AG09319 (cell line): ENCODE measurements at regions not wholly inside any gene's neighbourhood (a gene's known extent, or its start where the extent isn't known, plus 50 kb on each side); places are given as distances from the start of the nearest gene placed in this dataset.

Experiments
- DNase-seq: peaks from one replicate; pipeline ENCODE4 v3.0.0-alpha.2; 2010; ENCODE audit warnings: low read depth; ENCODE audit errors: extremely low read depth
- TF ChIP-seq, protein P1 (sequence below): IDR thresholded peaks from 2 replicates; pipeline ENCODE4 v1.5.1; 2011; ENCODE audit warnings: low read depth, mild to moderate bottlenecking, inconsistent platforms, low read length, moderate library complexity

- DNase-seq: no peak
- TF ChIP-seq, protein P1, sequence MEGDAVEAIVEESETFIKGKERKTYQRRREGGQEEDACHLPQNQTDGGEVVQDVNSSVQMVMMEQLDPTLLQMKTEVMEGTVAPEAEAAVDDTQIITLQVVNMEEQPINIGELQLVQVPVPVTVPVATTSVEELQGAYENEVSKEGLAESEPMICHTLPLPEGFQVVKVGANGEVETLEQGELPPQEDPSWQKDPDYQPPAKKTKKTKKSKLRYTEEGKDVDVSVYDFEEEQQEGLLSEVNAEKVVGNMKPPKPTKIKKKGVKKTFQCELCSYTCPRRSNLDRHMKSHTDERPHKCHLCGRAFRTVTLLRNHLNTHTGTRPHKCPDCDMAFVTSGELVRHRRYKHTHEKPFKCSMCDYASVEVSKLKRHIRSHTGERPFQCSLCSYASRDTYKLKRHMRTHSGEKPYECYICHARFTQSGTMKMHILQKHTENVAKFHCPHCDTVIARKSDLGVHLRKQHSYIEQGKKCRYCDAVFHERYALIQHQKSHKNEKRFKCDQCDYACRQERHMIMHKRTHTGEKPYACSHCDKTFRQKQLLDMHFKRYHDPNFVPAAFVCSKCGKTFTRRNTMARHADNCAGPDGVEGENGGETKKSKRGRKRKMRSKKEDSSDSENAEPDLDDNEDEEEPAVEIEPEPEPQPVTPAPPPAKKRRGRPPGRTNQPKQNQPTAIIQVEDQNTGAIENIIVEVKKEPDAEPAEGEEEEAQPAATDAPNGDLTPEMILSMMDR: no peak
Measured at GRCh38 chr6:125489579-125490285, 188.0 kb upstream of the HDDC2 start.

DNA sequence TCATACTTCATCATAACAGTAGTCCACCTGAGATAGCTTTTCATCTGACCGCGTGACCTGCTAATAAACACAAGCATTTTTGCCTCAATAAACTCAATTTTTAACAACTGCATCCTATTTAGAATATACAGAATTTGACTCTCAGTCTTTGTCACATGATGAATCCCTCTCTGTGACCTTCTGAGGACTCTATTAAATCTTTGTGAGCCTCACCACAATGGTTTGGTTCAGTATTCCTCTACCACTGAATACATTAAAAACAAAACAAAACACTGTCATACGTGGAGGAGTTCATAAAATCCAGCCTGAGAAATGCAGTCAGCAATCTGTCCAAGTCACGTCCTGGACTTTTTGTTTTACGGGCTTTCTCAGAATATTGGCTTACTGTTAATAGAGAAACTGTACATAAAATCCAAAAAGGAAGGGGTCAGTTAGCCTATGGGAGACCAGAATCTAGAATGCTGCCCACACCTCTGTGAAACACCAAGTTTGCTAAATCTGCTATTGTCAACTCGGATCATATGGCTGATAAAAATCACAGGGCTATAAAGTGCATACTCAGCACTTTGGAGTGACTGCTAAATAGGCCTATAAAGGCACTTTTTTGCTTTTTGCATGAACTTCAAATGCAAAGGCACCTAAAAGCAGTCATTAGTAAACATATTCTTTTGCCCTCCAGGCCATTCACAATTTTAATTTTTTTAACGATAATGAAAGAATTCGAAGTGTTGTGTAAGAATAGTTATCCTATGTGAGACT, 190.3 kb upstream of the HDDC2 start:
- no peak for DNase-seq
- TF ChIP-seq, protein P1: no peak

DNA sequence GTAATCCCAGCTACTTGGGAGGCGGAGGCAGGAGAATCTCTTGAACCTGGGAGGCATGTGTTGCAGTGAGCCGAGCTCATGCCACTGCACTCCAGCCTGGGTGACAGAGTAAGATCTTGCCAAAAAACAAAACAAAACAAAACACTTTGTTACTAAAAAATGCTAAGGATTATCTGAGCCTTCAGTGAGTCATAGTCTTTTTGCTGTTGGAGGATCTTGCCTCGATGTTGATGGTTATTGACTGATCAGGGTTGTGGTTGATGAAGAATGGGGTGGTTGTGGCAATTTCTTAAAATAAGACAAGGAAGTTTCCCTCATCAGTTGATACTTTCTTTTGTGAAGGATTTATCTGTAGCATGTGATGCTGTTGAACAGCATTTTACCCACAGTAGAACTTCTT, 196.8 kb upstream of the HDDC2 start:
- TF ChIP-seq, protein P1: no peak
- no peak for DNase-seq

DNA sequence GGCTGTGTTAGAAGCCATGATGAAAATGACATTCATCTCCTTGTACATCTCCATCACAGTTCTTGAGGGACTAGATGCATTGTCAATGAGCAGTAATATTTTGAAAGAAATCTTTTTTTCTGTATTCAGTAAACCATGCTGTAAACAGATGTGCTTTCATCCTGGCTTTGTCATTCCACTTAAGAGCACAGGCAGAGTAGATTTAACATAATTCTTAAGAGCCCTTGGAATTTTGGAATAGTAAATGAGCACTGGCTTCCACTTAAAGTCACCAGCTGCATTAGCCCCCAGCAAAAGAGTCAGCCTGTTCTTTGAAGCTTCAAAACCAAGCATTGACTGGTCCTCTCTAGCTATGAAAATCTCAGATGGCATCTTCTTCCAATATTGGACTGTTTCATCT, 197.8 kb upstream of the HDDC2 start:
- DNase-seq: no peak
- TF ChIP-seq, protein P1: no peak

DNA sequence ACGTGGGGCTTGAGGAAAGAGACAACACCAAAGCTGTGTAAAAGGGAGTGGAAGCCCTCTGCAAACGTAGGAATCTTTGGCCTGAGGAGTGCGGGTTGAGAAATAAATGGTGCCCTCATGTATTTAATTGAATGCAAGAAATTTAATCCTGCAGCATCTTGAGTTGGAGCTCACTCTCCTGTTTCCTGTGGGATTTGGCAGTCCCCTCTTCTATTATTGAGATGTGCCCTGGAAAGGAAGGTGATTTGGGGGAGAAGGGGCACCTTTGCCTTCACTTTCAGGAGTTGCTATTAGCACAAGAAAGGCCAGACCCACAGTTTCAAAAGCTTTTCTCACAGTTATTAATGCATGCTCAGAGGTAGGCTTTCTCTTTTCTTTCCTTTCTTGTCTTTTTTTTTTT, 201.4 kb upstream of the HDDC2 start:
- TF ChIP-seq, protein P1: no peak
- DNase-seq: no peak

DNA sequence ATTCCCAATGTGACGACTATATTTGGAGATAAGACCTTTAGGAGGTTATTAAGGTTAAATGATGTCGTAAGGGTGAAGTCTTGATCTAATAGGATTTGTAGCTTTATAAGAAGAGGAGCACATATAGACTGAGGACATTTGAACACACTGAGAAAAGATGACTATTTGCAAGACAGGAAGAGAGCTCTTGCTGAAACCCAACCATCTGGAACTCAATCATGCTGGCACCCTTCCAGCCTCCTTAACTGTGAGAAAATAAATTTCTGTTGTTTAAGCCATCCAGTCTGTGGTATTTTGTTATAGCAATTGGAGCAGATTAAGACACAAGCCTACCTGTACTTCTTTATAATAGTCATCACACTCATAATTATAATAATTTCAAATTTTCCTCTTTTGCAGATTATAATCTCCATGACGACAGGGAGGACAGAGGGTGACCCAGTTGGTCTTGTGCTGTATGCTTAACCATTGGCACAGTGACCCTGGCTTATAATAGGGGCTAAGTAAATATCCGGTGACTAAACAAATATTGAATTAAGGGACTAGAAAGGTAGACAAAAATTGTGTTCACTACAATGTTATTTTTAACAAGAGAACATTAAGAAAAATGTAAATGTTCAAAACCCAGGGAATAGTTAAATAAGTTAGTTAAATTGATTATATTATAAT, 206.4 kb upstream of the HDDC2 start:
- TF ChIP-seq, protein P1: no peak
- no peak for DNase-seq

GRCh38 chr6:125508793-125509192, 207.0 kb upstream of the HDDC2 start:
- TF ChIP-seq, protein P1: no peak
- DNase-seq: no peak
